Choroid plexus epithelial cell (primary cell): ENCODE measurements at regions not wholly inside any gene's neighbourhood (a gene's known extent, or its start where the extent isn't known, plus 50 kb on each side); places are given as distances from the start of the nearest gene placed in this dataset.
"Not testable (repeated sequence)": the region's sequence is repeated elsewhere in the genome, so short reads cannot be mapped to it uniquely, and the experiment has no call there.

Experiments used
- DNase-seq: peaks from one replicate; pipeline ENCODE4 v3.0.0-alpha.2; 2010; ENCODE audit warnings: low read depth
- H3K4me3 ChIP-seq: 2 replicates; pipeline ENCODE4 v1.5.1; 2011; ENCODE audit warnings: low read depth, mild to moderate bottlenecking, control low read depth, low read length, moderate library complexity
- TF ChIP-seq, protein P1 (sequence below): conservative IDR thresholded peaks from 2 replicates; pipeline ENCODE4 v1.5.1; 2011; ENCODE audit warnings: low read depth, mild to moderate bottlenecking, control low read depth, inconsistent platforms, low read length, moderate library complexity

DNA sequence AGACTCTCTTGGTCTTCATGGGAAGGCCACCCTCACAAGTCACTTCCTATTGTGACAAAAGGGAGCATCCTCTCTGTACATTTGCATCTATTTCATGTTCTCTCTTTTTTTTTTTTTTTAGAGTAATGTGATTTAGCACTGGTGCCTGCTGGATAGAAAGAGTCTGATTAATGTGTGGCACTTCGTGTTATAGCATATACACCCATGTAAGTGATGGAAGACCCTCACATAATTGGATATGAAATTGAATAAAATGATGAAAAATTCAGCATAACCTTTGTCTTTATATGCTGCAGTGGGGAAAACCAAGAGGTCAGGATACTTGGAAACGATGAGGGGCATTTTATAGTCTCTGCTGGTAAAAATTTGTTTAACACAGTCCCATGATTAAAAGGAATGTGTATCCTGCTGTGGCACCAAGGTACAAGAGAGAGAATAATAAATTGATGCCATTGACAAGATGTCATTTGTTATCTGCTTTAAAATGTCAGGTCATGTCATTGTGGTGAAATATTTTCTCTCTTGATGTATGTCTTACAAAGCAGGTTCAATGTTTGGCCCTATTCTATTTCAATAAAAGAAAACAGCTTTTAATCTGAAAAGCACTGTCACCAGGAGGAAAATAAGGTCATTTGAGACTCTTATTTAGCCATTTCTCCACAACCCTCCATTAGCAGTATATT is 1115.4 kb downstream of the STPG2 start:
- no peak overlapping the region for H3K4me3 ChIP-seq
- DNase-seq: no peak
- TF ChIP-seq, protein P1, sequence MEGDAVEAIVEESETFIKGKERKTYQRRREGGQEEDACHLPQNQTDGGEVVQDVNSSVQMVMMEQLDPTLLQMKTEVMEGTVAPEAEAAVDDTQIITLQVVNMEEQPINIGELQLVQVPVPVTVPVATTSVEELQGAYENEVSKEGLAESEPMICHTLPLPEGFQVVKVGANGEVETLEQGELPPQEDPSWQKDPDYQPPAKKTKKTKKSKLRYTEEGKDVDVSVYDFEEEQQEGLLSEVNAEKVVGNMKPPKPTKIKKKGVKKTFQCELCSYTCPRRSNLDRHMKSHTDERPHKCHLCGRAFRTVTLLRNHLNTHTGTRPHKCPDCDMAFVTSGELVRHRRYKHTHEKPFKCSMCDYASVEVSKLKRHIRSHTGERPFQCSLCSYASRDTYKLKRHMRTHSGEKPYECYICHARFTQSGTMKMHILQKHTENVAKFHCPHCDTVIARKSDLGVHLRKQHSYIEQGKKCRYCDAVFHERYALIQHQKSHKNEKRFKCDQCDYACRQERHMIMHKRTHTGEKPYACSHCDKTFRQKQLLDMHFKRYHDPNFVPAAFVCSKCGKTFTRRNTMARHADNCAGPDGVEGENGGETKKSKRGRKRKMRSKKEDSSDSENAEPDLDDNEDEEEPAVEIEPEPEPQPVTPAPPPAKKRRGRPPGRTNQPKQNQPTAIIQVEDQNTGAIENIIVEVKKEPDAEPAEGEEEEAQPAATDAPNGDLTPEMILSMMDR: no peak

DNA sequence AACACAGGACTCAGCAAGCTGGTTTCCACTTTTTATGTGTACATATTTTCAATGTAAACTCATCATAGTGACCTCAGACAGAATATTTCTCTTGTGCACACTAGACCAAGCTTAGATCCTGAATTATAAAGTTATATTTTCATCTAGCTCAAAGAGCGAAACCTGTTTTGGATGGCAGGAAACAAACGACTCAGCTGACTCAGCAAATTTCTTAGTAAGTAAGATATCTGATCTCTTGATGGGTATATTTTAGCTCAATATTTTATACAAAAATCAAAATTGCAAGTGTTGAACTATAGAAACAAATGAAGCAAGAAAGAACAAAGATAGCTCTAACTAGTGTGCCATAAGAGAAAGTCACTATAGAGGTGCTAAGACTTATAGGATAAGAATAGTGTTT is 1114.5 kb downstream of the STPG2 start:
- no peak for DNase-seq
- H3K4me3 ChIP-seq: no peak overlapping the region
- TF ChIP-seq, protein P1: no peak

DNA sequence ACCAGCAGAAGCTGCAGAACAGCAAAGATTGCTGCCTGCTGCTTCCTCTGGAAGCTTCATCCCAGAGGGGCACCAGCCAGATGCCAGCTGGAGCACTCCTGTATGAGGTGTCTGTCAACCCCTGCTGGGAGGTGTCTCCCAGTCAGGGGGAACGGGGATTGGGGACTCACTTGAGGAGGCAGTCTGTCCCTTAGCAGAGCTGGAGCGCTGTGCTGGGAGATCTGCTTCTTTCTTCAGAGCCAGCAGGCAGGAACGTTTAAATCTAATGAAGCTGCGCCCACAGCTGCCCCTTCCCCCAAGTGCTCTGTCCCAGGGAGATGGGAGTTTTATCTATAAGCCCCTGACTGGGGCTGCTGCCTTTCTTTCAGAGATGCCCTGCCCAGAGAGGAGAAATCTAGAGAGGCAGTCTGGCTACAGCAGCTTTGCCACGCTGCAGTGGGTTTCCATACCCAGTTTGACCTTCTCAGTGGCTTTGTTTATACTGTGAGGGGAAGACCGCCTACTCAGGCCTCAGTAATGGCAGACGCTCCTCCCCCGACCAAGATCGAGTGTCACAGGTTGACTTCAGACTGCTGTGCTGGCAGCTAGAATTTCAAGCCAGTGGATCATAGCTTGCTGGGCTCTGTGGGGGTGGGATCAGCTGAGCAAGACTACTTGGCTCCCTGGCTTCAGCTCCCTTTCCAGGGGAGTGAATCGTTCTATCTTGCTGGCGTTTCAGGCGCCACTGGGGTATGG is 1105.7 kb downstream of the STPG2 start:
- not testable (repeated sequence) for H3K4me3 ChIP-seq
- DNase-seq: peak; percentile 6

DNA sequence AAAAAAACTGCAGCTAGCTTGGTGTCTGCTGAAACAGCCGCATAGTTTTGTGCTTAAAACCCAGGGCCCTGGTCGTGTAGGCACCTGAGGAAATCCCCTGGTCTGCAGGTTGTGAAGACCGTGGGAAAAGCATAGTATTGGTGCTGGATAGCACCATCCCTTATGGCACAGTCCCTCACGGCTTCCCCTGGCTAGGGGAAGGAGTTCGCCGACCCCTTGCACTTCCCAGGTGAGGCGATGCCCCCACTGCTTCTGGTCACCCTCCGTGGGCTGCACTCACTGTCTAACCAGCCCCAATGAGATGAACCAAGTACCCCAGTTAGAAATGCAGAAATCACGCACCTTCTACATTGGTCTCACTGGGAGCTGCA is 1105.1 kb downstream of the STPG2 start:
- TF ChIP-seq, protein P1: no peak
- DNase-seq: no peak
- H3K4me3 ChIP-seq: no peak overlapping the region

DNA sequence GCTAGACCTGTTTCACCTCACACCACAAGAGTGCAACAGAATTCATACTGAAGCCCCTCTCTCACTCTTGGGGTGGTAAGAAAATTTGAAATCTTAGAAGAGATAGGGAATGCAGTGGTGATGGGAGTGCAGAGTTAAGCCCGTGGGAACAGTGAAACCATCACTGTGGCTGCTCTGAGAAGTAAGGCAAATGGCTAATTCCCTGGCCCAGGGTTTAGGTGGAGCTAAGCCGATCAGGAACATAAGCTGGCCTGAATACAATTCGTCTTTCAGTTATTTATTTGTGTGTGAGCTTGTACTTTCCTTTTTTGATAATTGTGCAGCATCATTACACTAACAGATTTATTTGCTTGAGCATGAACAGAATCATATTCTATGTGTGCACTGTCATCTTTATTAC is 1070.6 kb downstream of the STPG2 start:
- DNase-seq: no peak
- H3K4me3 ChIP-seq: no peak overlapping the region
- TF ChIP-seq, protein P1: no peak

DNA sequence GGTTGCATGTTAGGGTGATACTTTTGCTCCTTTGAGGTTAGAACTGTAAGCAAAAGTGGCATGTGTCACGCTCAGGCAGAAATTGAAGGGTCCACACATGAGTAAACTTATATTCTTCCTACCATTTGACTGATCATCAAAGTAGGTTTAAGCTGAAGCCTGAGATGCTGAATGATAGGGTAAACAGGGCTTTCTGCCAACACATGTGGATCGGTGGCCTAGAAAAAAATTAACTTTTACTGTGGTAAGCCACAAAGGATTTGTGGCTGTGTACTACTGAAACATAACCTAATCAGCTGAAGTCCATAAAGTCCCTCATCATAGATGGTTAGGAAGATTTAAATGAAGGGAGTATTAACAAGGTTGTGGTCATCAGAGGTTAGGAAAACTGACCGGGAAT is 1070.1 kb downstream of the STPG2 start:
- TF ChIP-seq, protein P1: no peak
- H3K4me3 ChIP-seq: no peak overlapping the region
- no peak for DNase-seq

DNA sequence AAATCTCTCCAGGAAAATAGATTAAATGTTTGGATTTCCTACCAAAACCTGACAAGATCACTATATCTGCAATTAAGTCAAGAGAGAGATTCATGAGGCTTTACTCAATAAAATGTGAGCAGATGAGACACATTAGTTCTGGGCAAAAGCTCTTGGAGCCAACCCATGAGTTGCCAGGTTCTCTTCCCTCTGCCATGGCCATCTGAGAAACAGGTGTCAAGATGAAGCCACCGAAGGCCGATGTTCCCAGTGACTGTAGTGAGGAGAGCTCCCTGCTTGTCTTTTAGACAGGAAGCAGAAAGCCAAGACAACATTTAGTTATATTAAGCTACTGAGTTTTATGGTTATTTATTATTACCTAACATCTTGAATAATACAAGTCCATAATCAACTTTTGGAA is 1068.7 kb downstream of the STPG2 start:
- no peak overlapping the region for H3K4me3 ChIP-seq
- DNase-seq: no peak
- TF ChIP-seq, protein P1: no peak
